HG02763 (cell line): ENCODE measurements at regions not wholly inside any gene's neighbourhood (a gene's known extent, or its start where the extent isn't known, plus 50 kb on each side); places are given as distances from the start of the nearest gene placed in this dataset.
"Not testable (repeated sequence)": the region's sequence is repeated elsewhere in the genome, so short reads cannot be mapped to it uniquely, and the experiment has no call there.

Source experiments
- ATAC-seq: cut with Tn5 transposase; IDR thresholded peaks from one replicate; pipeline ENCODE4 v1.9.1; 2021; ENCODE audit warnings: mild to moderate bottlenecking, moderate library complexity; ENCODE audit not compliant: unreplicated experiment

GRCh38 chr2:153420394-153420793 is 58.2 kb downstream of the RPRM start:
- ATAC-seq, result no peak

GRCh38 chr2:153417077-153417476 is 61.5 kb downstream of the RPRM start:
- no peak for ATAC-seq

- ATAC-seq, result no peak
Observed at GRCh38 chr2:153416071-153416470, 62.5 kb downstream of the RPRM start.

GRCh38 chr2:153408710-153409385 is 69.7 kb downstream of the RPRM start:
- ATAC-seq, result no peak

GRCh38 chr2:153405196-153405595 is 73.4 kb downstream of the RPRM start:
- ATAC-seq, result no peak

GRCh38 chr2:153404792-153405191 is 73.8 kb downstream of the RPRM start:
- no peak for ATAC-seq

GRCh38 chr2:153403940-153404339 is 74.6 kb downstream of the RPRM start:
- no peak for ATAC-seq

- ATAC-seq, result not testable (repeated sequence)
Observed at GRCh38 chr2:153403352-153403751, 75.2 kb downstream of the RPRM start.

GRCh38 chr2:153394686-153395085 is 83.9 kb downstream of the RPRM start:
- no peak for ATAC-seq

GRCh38 chr2:153394247-153394646 is 84.3 kb downstream of the RPRM start:
- ATAC-seq, result no peak

GRCh38 chr2:153393518-153393917 is 85.0 kb downstream of the RPRM start:
- ATAC-seq, result no peak

- ATAC-seq, result no peak
Observed at GRCh38 chr2:153391131-153391530, 87.4 kb downstream of the RPRM start.

- no peak for ATAC-seq
Observed at GRCh38 chr2:153388246-153388645, 90.3 kb downstream of the RPRM start.

GRCh38 chr2:153387203-153387602 is 91.4 kb downstream of the RPRM start:
- ATAC-seq, result no peak

GRCh38 chr2:153386481-153386897 is 92.1 kb downstream of the RPRM start:
- no peak for ATAC-seq

GRCh38 chr2:153373510-153374279 is 104.9 kb downstream of the RPRM start:
- ATAC-seq, result no peak

- ATAC-seq, result no peak
Observed at GRCh38 chr2:153360239-153360638, 118.3 kb downstream of the RPRM start.

- ATAC-seq, result no peak
Observed at GRCh38 chr2:153354377-153354776, 124.2 kb downstream of the RPRM start.

- ATAC-seq, result no peak
Observed at GRCh38 chr2:153349603-153350002, 129.0 kb downstream of the RPRM start.

GRCh38 chr2:153347818-153348495 is 130.6 kb downstream of the RPRM start:
- no peak for ATAC-seq

- ATAC-seq, result no peak
Observed at GRCh38 chr2:153320879-153321278, 157.7 kb downstream of the RPRM start.

- no peak for ATAC-seq
Observed at GRCh38 chr2:153311432-153311831, 167.1 kb downstream of the RPRM start.
